Uterus (tissue), 2 donors: ENCODE measurements at regions not wholly inside any gene's neighbourhood (a gene's known extent, or its start where the extent isn't known, plus 50 kb on each side); places are given as distances from the start of the nearest gene placed in this dataset.

Experiments
- POLR2A ChIP-seq, 2 donors: fragments of 450-650 bp; IDR thresholded peaks; one replicate each; pipeline ENCODE4 v1.6.1; 2016; ENCODE audit warnings: antibody characterized with exemption in 2 of 2, mild to moderate bottlenecking in 1 of 2, moderate library complexity in 1 of 2
- TF ChIP-seq, protein P1 (sequence below), 4 experiments: fragments of 200-600 bp in 2 of 4; fragments of 450-650 bp in 2 of 4; sonication (generic) in 2 of 4; IDR thresholded peaks; one replicate each; pipeline ENCODE4 v1.5.1; 2016 to 2019; ENCODE audit warnings: antibody characterized with exemption in 4 of 4, mild to moderate bottlenecking in 2 of 4, moderate library complexity in 1 of 4

DNA sequence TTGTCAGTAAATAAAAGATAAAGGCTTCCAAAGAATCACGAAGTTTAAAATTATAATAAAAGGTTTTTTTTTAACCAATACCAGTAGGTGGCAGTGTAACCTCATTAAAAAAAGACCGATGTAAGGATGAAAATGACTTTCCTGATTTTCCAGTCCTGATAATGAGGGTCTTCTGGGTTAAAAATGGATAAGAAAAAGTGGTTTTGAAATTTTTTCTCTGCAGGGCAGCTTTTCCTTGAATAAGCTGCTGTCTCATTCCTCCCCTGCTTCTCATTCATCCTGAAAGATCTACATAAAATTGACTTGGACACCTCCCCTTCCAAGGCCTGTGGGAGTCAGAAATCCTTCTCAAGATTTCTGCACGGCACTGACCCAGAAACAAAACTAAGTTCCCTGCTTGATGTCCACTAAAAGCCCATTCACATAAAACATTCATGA lies 58.9 kb upstream of the FBXO33 start:
- TF ChIP-seq, protein P1, sequence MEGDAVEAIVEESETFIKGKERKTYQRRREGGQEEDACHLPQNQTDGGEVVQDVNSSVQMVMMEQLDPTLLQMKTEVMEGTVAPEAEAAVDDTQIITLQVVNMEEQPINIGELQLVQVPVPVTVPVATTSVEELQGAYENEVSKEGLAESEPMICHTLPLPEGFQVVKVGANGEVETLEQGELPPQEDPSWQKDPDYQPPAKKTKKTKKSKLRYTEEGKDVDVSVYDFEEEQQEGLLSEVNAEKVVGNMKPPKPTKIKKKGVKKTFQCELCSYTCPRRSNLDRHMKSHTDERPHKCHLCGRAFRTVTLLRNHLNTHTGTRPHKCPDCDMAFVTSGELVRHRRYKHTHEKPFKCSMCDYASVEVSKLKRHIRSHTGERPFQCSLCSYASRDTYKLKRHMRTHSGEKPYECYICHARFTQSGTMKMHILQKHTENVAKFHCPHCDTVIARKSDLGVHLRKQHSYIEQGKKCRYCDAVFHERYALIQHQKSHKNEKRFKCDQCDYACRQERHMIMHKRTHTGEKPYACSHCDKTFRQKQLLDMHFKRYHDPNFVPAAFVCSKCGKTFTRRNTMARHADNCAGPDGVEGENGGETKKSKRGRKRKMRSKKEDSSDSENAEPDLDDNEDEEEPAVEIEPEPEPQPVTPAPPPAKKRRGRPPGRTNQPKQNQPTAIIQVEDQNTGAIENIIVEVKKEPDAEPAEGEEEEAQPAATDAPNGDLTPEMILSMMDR (IDR thresholded peaks at IDR 0.05) = peak; percentile 20 to 58 (median 43)
- no peak for TF ChIP-seq POLR2A (IDR thresholded peaks at IDR 0.05)
